ENCODE measurements at regions not wholly inside any gene's neighbourhood (a gene's known extent, or its start where the extent isn't known, plus 50 kb on each side); places are given as distances from the start of the nearest gene placed in this dataset.

- no peak overlapping the region for H3K4me3 ChIP-seq (replicated peaks in 1 of 4; ENCODE audit: control extremely low read depth in 1 of 4, insufficient read depth in 1 of 4, low read depth in 3 of 4, low read length in 4 of 4)
- no peak overlapping the region for H2AFZ ChIP-seq (ENCODE audit: low read length)
- no peaks in the 10 kb centered on the region for H3K36me3 ChIP-seq (ENCODE audit: control insufficient read depth, insufficient read depth, low read length)
- TF ChIP-seq EZH2 (IDR thresholded peaks at IDR 0.05; ENCODE audit: low read length, missing control alignments), result no peak
- TF ChIP-seq CTCF (conservative IDR thresholded peaks at IDR 0.05 in 1 of 2, IDR thresholded peaks at IDR 0.05 in 1 of 2; ENCODE audit: low read depth in 1 of 2, low read length in 2 of 2), result no peak
- no peaks in the 10 kb centered on the region for H3K9me3 ChIP-seq (ENCODE audit: control insufficient read depth, insufficient read depth, low read depth, low read length)
- no peaks in the 10 kb centered on the region for H4K20me1 ChIP-seq (ENCODE audit: control insufficient read depth, extremely low read depth, insufficient read depth, low read length)
- H3K27me3 ChIP-seq (ENCODE audit: control insufficient read depth, insufficient read depth, low read length), result no peaks in the 10 kb centered on the region
- no peak overlapping the region for H3K4me2 ChIP-seq (ENCODE audit: extremely low read depth, insufficient read depth, low read length)
- H3K79me2 ChIP-seq (ENCODE audit: control insufficient read depth, insufficient read depth, low read length), result no peaks in the 10 kb centered on the region
- no peaks in the 10 kb centered on the region for H3K4me1 ChIP-seq (ENCODE audit: control insufficient read depth, extremely low read depth, insufficient read depth, low read length)
- H3K27ac ChIP-seq (ENCODE audit: insufficient read depth, low read length), result no peak overlapping the region
- H3K9ac ChIP-seq (ENCODE audit: insufficient read depth, low read length), result no peak overlapping the region
- DNase-seq (ENCODE audit: low read depth in 2 of 2), result no peak
Observed at GRCh38 chr2:239470151-239470900, 69.5 kb upstream of the HDAC4 start.

- no peak for DNase-seq (ENCODE audit: low read depth in 2 of 2)
- Histone ChIP-seq H3K4me3 (replicated peaks in 1 of 4; ENCODE audit: control extremely low read depth in 1 of 4, insufficient read depth in 1 of 4, low read depth in 3 of 4, low read length in 4 of 4) (no peak overlapping the region), H3K4me2 (ENCODE audit: extremely low read depth, insufficient read depth, low read length) (no peak overlapping the region), H3K4me1 (ENCODE audit: control insufficient read depth, extremely low read depth, insufficient read depth, low read length) (no peaks in the 10 kb centered on the region), H3K27me3 (ENCODE audit: control insufficient read depth, insufficient read depth, low read length) (no peaks in the 10 kb centered on the region), H3K9ac (ENCODE audit: insufficient read depth, low read length) (no peak overlapping the region), H3K27ac (ENCODE audit: insufficient read depth, low read length) (no peak overlapping the region), H3K9me3 (ENCODE audit: control insufficient read depth, insufficient read depth, low read depth, low read length) (no peaks in the 10 kb centered on the region), H4K20me1 (ENCODE audit: control insufficient read depth, extremely low read depth, insufficient read depth, low read length) (no peaks in the 10 kb centered on the region), H3K79me2 (ENCODE audit: control insufficient read depth, insufficient read depth, low read length) (no peaks in the 10 kb centered on the region), H2AFZ (ENCODE audit: low read length) (no peak overlapping the region), H3K36me3 (ENCODE audit: control insufficient read depth, insufficient read depth, low read length) (no peaks in the 10 kb centered on the region)
- no peak for TF ChIP-seq EZH2 (IDR thresholded peaks at IDR 0.05; ENCODE audit: low read length, missing control alignments)
- no peak for TF ChIP-seq CTCF (conservative IDR thresholded peaks at IDR 0.05 in 1 of 2, IDR thresholded peaks at IDR 0.05 in 1 of 2; ENCODE audit: low read depth in 1 of 2, low read length in 2 of 2)
Observed at GRCh38 chr2:239469106-239469960, 68.5 kb upstream of the HDAC4 start.

- Histone ChIP-seq H3K27me3 (ENCODE audit: control insufficient read depth, insufficient read depth, low read length) (no peaks in the 10 kb centered on the region), H3K9me3 (ENCODE audit: control insufficient read depth, insufficient read depth, low read depth, low read length) (no peaks in the 10 kb centered on the region), H3K9ac (ENCODE audit: insufficient read depth, low read length) (no peak overlapping the region), H3K4me2 (ENCODE audit: extremely low read depth, insufficient read depth, low read length) (no peak overlapping the region), H3K36me3 (ENCODE audit: control insufficient read depth, insufficient read depth, low read length) (no peaks in the 10 kb centered on the region), H2AFZ (ENCODE audit: low read length) (no peak overlapping the region), H3K79me2 (ENCODE audit: control insufficient read depth, insufficient read depth, low read length) (no peaks in the 10 kb centered on the region), H4K20me1 (ENCODE audit: control insufficient read depth, extremely low read depth, insufficient read depth, low read length) (no peaks in the 10 kb centered on the region), H3K27ac (ENCODE audit: insufficient read depth, low read length) (no peak overlapping the region), H3K4me3 (replicated peaks in 1 of 4; ENCODE audit: control extremely low read depth in 1 of 4, insufficient read depth in 1 of 4, low read depth in 3 of 4, low read length in 4 of 4) (no peak overlapping the region), H3K4me1 (ENCODE audit: control insufficient read depth, extremely low read depth, insufficient read depth, low read length) (no peaks in the 10 kb centered on the region)
- no peak for DNase-seq (ENCODE audit: low read depth in 2 of 2)
- no peak for TF ChIP-seq EZH2 (IDR thresholded peaks at IDR 0.05; ENCODE audit: low read length, missing control alignments)
- TF ChIP-seq CTCF (conservative IDR thresholded peaks at IDR 0.05 in 1 of 2, IDR thresholded peaks at IDR 0.05 in 1 of 2; ENCODE audit: low read depth in 1 of 2, low read length in 2 of 2), result no peak
Observed at GRCh38 chr2:239468491-239469105, 67.8 kb upstream of the HDAC4 start.
